HEK293 (cell line): ENCODE measurements at regions not wholly inside any gene's neighbourhood (a gene's known extent, or its start where the extent isn't known, plus 50 kb on each side); places are given as distances from the start of the nearest gene placed in this dataset.

ENCODE experiments used
- CTCF ChIA-PET: fragments of 350-600 bp; formaldehyde crosslinking; extraction: SDS; loops from one replicate; lab custom pipeline; 2021; ENCODE audit warnings: antibody characterized with exemption; lab: Yijun Ruan, JAX
- POLR2A ChIA-PET: fragments of 300-600 bp; formaldehyde crosslinking; extraction: SDS; loops from one replicate; lab custom pipeline; 2020; ENCODE audit warnings: antibody characterized with exemption, inconsistent platforms; lab: Yijun Ruan, JAX
- H3K27ac ChIP-seq: fragments of 200-500 bp; sonication (Bioruptor generic); 2 replicates; pipeline ENCODE4 v1.5.1; 2014; ENCODE audit warnings: low read depth, low read length, control low read depth, inconsistent platforms; ENCODE audit errors: extremely low read depth
- H3K36me3 ChIP-seq, 2 experiments: fragments of 200-500 bp in 1 of 2; sonication (Bioruptor generic) in 1 of 2; 1 replicate in 1 of 2; 2 replicates in 1 of 2; pipeline ENCODE4 v1.5.1; 2014 to 2017; ENCODE audit warnings: inconsistent platforms in 2 of 2, low read length in 2 of 2; ENCODE audit not compliant: control insufficient read depth in 2 of 2, insufficient read depth in 1 of 2
- H3K4me1 ChIP-seq: fragments of 200-500 bp; sonication (Bioruptor generic); 2 replicates; pipeline ENCODE4 v1.5.1; 2014; ENCODE audit warnings: mild to moderate bottlenecking, low read length, inconsistent platforms; ENCODE audit not compliant: control insufficient read depth, insufficient read depth
- H3K4me3 ChIP-seq: 2 replicates; pipeline ENCODE4 v1.5.1; 2011; ENCODE audit warnings: low read depth, mild to moderate bottlenecking, control low read depth, low read length, moderate library complexity
- H3K9me3 ChIP-seq: fragments of 200-500 bp; sonication (Bioruptor generic); 2 replicates; pipeline ENCODE4 v1.5.1; 2014; ENCODE audit warnings: low read depth, low read length, inconsistent platforms; ENCODE audit not compliant: control insufficient read depth, insufficient read depth
- KLF9 ChIP-seq: fragments of 450-650 bp; formaldehyde crosslinking; IDR thresholded peaks from 2 replicates; pipeline ENCODE4 v1.5.1; 2016; ENCODE audit warnings: missing biosample characterization, missing genetic modification characterization, low read depth
- MEIS1 ChIP-seq: sonication (generic); formaldehyde crosslinking; IDR thresholded peaks from 2 replicates; pipeline ENCODE4 v1.8.1; 2022; ENCODE audit warnings: missing genetic modification reagents, mild to moderate bottlenecking, borderline replicate concordance
- MYNN ChIP-seq: fragments of 450-650 bp; formaldehyde crosslinking; IDR thresholded peaks from 2 replicates; pipeline ENCODE4 v1.5.1; 2016; ENCODE audit warnings: missing biosample characterization, missing genetic modification characterization, borderline replicate concordance
- PRDM4 ChIP-seq: fragments of 450-650 bp; formaldehyde crosslinking; IDR thresholded peaks from 2 replicates; pipeline ENCODE4 v1.5.1; 2017; ENCODE audit warnings: missing biosample characterization, missing genetic modification characterization
- REPIN1 ChIP-seq: fragments of 450-650 bp; formaldehyde crosslinking; IDR thresholded peaks from 2 replicates; pipeline ENCODE4 v1.5.1; 2017; ENCODE audit warnings: missing biosample characterization, missing genetic modification characterization, low read depth
- TRIM28 ChIP-seq: IDR thresholded peaks from 2 replicates; pipeline ENCODE4 v1.6.1; 2011; ENCODE audit warnings: low read length, control low read depth, borderline replicate concordance
- TSHZ1 ChIP-seq: fragments of 450-650 bp; formaldehyde crosslinking; IDR thresholded peaks from 2 replicates; pipeline ENCODE4 v1.5.1; 2016; ENCODE audit warnings: missing biosample characterization, missing genetic modification characterization, borderline replicate concordance
- ZFHX2 ChIP-seq: fragments of 450-650 bp; formaldehyde crosslinking; conservative IDR thresholded peaks from 2 replicates; pipeline ENCODE4 v1.5.1; 2016; ENCODE audit warnings: missing biosample characterization, missing genetic modification characterization
- ZNF114 ChIP-seq: fragments of 450-650 bp; formaldehyde crosslinking; IDR thresholded peaks from 2 replicates; pipeline ENCODE4 v1.5.0; 2017; ENCODE audit warnings: missing biosample characterization, missing genetic modification characterization
- ZNF221 ChIP-seq: fragments of 450-650 bp; formaldehyde crosslinking; IDR thresholded peaks from 2 replicates; pipeline ENCODE4 v1.5.1; 2017; ENCODE audit warnings: missing biosample characterization, missing genetic modification characterization, borderline replicate concordance
- ZNF274 ChIP-seq, 2 experiments: fragments of 200-500 bp in 1 of 2; fragments of 450-650 bp in 1 of 2; sonication (Bioruptor generic) in 1 of 2; formaldehyde crosslinking in 1 of 2; IDR thresholded peaks; 2 replicates each; pipeline versions ENCODE4 v1.5.1 to v1.6.1; 2014 to 2016; ENCODE audit warnings: borderline replicate concordance in 1 of 2, inconsistent platforms in 1 of 2, low read length in 1 of 2, missing biosample characterization in 1 of 2, missing genetic modification characterization in 1 of 2
- ZNF416 ChIP-seq: fragments of 450-650 bp; formaldehyde crosslinking; IDR thresholded peaks from 2 replicates; pipeline ENCODE4 v1.5.1; 2016; ENCODE audit warnings: missing biosample characterization, missing genetic modification characterization
- ZNF514 ChIP-seq: fragments of 450-650 bp; formaldehyde crosslinking; IDR thresholded peaks from 2 replicates; pipeline ENCODE4 v1.5.1; 2016; ENCODE audit warnings: missing biosample characterization, missing genetic modification characterization
- ZNF560 ChIP-seq: fragments of 450-650 bp; formaldehyde crosslinking; IDR thresholded peaks from 2 replicates; pipeline ENCODE4 v1.5.1; 2017; ENCODE audit warnings: missing biosample characterization, missing genetic modification characterization, borderline replicate concordance
- ZNF571 ChIP-seq: fragments of 450-650 bp; formaldehyde crosslinking; IDR thresholded peaks from 2 replicates; pipeline ENCODE4 v1.5.0; 2017; ENCODE audit warnings: missing biosample characterization, missing genetic modification characterization
- ZNF654 ChIP-seq: fragments of 450-650 bp; formaldehyde crosslinking; IDR thresholded peaks from 2 replicates; pipeline ENCODE4 v1.5.1; 2016; ENCODE audit warnings: low read depth, missing biosample characterization, missing genetic modification characterization
- ZNF664 ChIP-seq: fragments of 450-650 bp; formaldehyde crosslinking; IDR thresholded peaks from 2 replicates; pipeline ENCODE4 v1.5.1; 2016; ENCODE audit warnings: missing biosample characterization, missing genetic modification characterization
- ZNF768 ChIP-seq: fragments of 450-650 bp; formaldehyde crosslinking; IDR thresholded peaks from 2 replicates; pipeline ENCODE4 v1.5.1; 2018; ENCODE audit warnings: missing biosample characterization, mild to moderate bottlenecking, missing genetic modification characterization
- ZSCAN23 ChIP-seq: fragments of 450-650 bp; formaldehyde crosslinking; IDR thresholded peaks from 2 replicates; pipeline ENCODE4 v1.5.1; 2016; ENCODE audit warnings: missing biosample characterization, missing genetic modification characterization
- TF ChIP-seq, protein P1 (sequence below): fragments of 450-650 bp; formaldehyde crosslinking; IDR thresholded peaks from 2 replicates; pipeline ENCODE4 v1.5.1; 2016; ENCODE audit warnings: missing biosample characterization, missing genetic modification characterization

- Histone ChIP-seq H3K4me1 (no peaks in the 10 kb centered on the region), H3K27ac (no peak overlapping the region), H3K9me3 (no peaks in the 10 kb centered on the region), H3K4me3 (no peak overlapping the region), H3K36me3 (no peaks in the 10 kb centered on the region)
- ChIA-PET POLR2A (no interaction called here), CTCF (no interaction called here)
- no peak for TF ChIP-seq MYNN (tag by site-specific recombination)
- no peak for TF ChIP-seq ZNF664 (tag by site-specific recombination)
- TF ChIP-seq ZNF514: no peak
- no peak for TF ChIP-seq PRDM4 (tag by site-specific recombination)
- no peak for TF ChIP-seq ZNF768
- no peak for TF ChIP-seq KLF9 (tag by site-specific recombination)
- no peak for TF ChIP-seq TSHZ1 (tag by site-specific recombination)
- no peak for TF ChIP-seq MEIS1 (CRISPR knock-in tag)
- TF ChIP-seq TRIM28: no peak
- no peak for TF ChIP-seq ZNF274 (IDR thresholded peaks at IDR 0.05; ENCODE audit: low read length)
- TF ChIP-seq ZNF274 (tag by site-specific recombination; IDR thresholded peaks at IDR 0.05; ENCODE audit: borderline replicate concordance): no peak
- no peak for TF ChIP-seq REPIN1 (tag by site-specific recombination)
- TF ChIP-seq ZNF654 (tag by site-specific recombination): no peak
- TF ChIP-seq ZNF221: no peak
- no peak for TF ChIP-seq ZNF571
- TF ChIP-seq ZNF114 (tag by site-specific recombination): no peak
- TF ChIP-seq ZNF560 (tag by site-specific recombination): no peak
- no peak for TF ChIP-seq ZSCAN23
- TF ChIP-seq, protein P1, sequence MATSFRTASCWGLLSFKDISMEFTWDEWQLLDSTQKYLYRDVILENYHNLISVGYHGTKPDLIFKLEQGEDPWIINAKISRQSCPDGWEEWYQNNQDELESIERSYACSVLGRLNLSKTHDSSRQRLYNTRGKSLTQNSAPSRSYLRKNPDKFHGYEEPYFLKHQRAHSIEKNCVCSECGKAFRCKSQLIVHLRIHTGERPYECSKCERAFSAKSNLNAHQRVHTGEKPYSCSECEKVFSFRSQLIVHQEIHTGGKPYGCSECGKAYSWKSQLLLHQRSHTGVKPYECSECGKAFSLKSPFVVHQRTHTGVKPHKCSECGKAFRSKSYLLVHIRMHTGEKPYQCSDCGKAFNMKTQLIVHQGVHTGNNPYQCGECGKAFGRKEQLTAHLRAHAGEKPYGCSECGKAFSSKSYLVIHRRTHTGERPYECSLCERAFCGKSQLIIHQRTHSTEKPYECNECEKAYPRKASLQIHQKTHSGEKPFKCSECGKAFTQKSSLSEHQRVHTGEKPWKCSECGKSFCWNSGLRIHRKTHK (tag by site-specific recombination): no peak
- no peak for TF ChIP-seq ZNF416 (tag by site-specific recombination)
- no peak for TF ChIP-seq ZFHX2 (tag by site-specific recombination)
Observed at GRCh38 chr3:27903446-27903845, 181.3 kb upstream of the EOMES start.
